CD14-positive monocyte (primary cell): ENCODE measurements at regions not wholly inside any gene's neighbourhood (a gene's known extent, or its start where the extent isn't known, plus 50 kb on each side); places are given as distances from the start of the nearest gene placed in this dataset.

Experiments
- DNase-seq, 3 donors: peaks; one replicate each; pipeline ENCODE4 v3.0.0-alpha.2; 2011 to 2022
- H2AFZ ChIP-seq: 2 replicates; pipeline ENCODE4 v1.6.0; 2012; ENCODE audit warnings: mild to moderate bottlenecking, low read depth, low read length, inconsistent platforms; ENCODE audit not compliant: insufficient read depth, poor library complexity, severe bottlenecking
- H3K27ac ChIP-seq, 2 donors: 1 replicate in 1 of 2; 2 replicates in 1 of 2; pipeline ENCODE4 v1.5.1; 2012 to 2013; ENCODE audit warnings: low read length in 2 of 2, control low read depth in 1 of 2, inconsistent platforms in 1 of 2, low read depth in 1 of 2, mild to moderate bottlenecking in 1 of 2
- H3K27me3 ChIP-seq, 2 donors: one replicate each; pipeline versions ENCODE4 v1.6.0 to v1.6.1; 2011 to 2013; ENCODE audit warnings: low read length in 2 of 2; ENCODE audit not compliant: control insufficient read depth in 2 of 2, insufficient read depth in 2 of 2
- H3K36me3 ChIP-seq, 2 donors: replicated peaks in 1 of 2; 1 replicate in 1 of 2; 2 replicates in 1 of 2; pipeline versions ENCODE4 v1.5.1 to v1.6.1; 2012 to 2013; ENCODE audit warnings: low read length in 2 of 2, control low read depth in 1 of 2, inconsistent platforms in 1 of 2, mild to moderate bottlenecking in 1 of 2; ENCODE audit not compliant: insufficient read depth in 2 of 2, control insufficient read depth in 1 of 2
- H3K4me1 ChIP-seq, 2 donors: 1 replicate in 1 of 2; 2 replicates in 1 of 2; pipeline versions ENCODE4 v1.5.1 to v1.6.1; 2012 to 2013; ENCODE audit warnings: low read length in 2 of 2, control low read depth in 1 of 2, inconsistent platforms in 1 of 2, mild to moderate bottlenecking in 1 of 2, moderate library complexity in 1 of 2; ENCODE audit not compliant: insufficient read depth in 2 of 2, control insufficient read depth in 1 of 2
- H3K4me2 ChIP-seq: replicated peaks from 2 replicates; pipeline ENCODE3; 2012; ENCODE audit warnings: low read length, moderate library complexity, mild to moderate bottlenecking; ENCODE audit not compliant: poor library complexity, severe bottlenecking; ENCODE audit errors: extremely low read depth
- H3K4me3 ChIP-seq, 3 experiments: fragments of 200-600 bp in 1 of 3; sonication (generic) in 1 of 3; replicated peaks in 1 of 3; 1 replicate in 2 of 3; 2 replicates in 1 of 3; pipeline ENCODE4 v1.5.1; 2011 to 2013; ENCODE audit warnings: low read length in 3 of 3, mild to moderate bottlenecking in 3 of 3, control low read depth in 2 of 3, low read depth in 2 of 3, inconsistent platforms in 1 of 3, moderate library complexity in 1 of 3
- H3K79me2 ChIP-seq: 2 replicates; pipeline ENCODE4 v1.6.0; 2012; ENCODE audit warnings: mild to moderate bottlenecking, control low read depth, inconsistent platforms, low read length, moderate library complexity; ENCODE audit not compliant: insufficient read depth
- H3K9ac ChIP-seq: 2 replicates; pipeline ENCODE4 v1.6.0; 2017; ENCODE audit warnings: low read length, mild to moderate bottlenecking; ENCODE audit not compliant: insufficient read depth, poor library complexity, severe bottlenecking
- H3K9me3 ChIP-seq, 2 donors: replicated peaks in 1 of 2; 1 replicate in 1 of 2; 2 replicates in 1 of 2; pipeline versions ENCODE4 v1.5.1 to v1.6.1; 2012 to 2013; ENCODE audit warnings: low read length in 2 of 2, control low read depth in 1 of 2; ENCODE audit not compliant: control insufficient read depth in 1 of 2, insufficient read depth in 1 of 2
- H4K20me1 ChIP-seq: 2 replicates; pipeline ENCODE4 v1.6.0; 2012; ENCODE audit warnings: mild to moderate bottlenecking, low read length, control low read depth, moderate library complexity; ENCODE audit not compliant: insufficient read depth
- H3K27ac Mint-ChIP-seq, 7 donors: one replicate each; pipeline ENCODE4 v1.8.0; 2020; ENCODE audit warnings: mild to moderate bottlenecking in 7 of 7, mixed read lengths in 7 of 7, moderate library complexity in 6 of 7, inconsistent platforms in 2 of 7
- H3K27me3 Mint-ChIP-seq, 3 donors: one replicate each; pipeline ENCODE4 v1.8.0; 2021 to 2022; ENCODE audit warnings: low read depth in 3 of 3, mild to moderate bottlenecking in 3 of 3, mixed read lengths in 3 of 3, moderate library complexity in 3 of 3, inconsistent platforms in 1 of 3
- H3K36me3 Mint-ChIP-seq, 2 donors: one replicate each; pipeline ENCODE4 v1.8.0; 2020; ENCODE audit warnings: mixed read lengths in 2 of 2, inconsistent platforms in 1 of 2, mild to moderate bottlenecking in 1 of 2
- H3K4me1 Mint-ChIP-seq: one replicate; pipeline ENCODE4 v1.8.0; 2020; ENCODE audit warnings: mild to moderate bottlenecking, mixed read lengths
- H3K4me3 Mint-ChIP-seq, 2 donors: one replicate each; pipeline ENCODE4 v1.8.0; 2020; ENCODE audit warnings: mild to moderate bottlenecking in 2 of 2, mixed read lengths in 2 of 2, moderate library complexity in 1 of 2
- H3K9me3 Mint-ChIP-seq, 7 donors: one replicate each; pipeline ENCODE4 v1.8.0; 2020 to 2022; ENCODE audit warnings: mixed read lengths in 7 of 7, mild to moderate bottlenecking in 6 of 7, moderate library complexity in 6 of 7, inconsistent platforms in 2 of 7
- CTCF ChIP-seq: fragments of 200-600 bp; IDR thresholded peaks from one replicate; pipeline ENCODE4 v1.8.0; 2022; ENCODE audit warnings: antibody characterized with exemption, mild to moderate bottlenecking
- WGBS: methylation state at CpG from one replicate; pipeline ENCODE4 v1.1.5; 2013; ENCODE audit warnings: missing lambda C conversion rate; ENCODE audit not compliant: insufficient coverage; 5-methylcytosine and 5-hydroxymethylcytosine counted together
- intact Hi-C, 2 donors: fragments of 100-400 bp; cut with micrococcal nuclease; formaldehyde crosslinking; loops; one replicate each; pipeline versions ENCODE4 v1.15.0 to v1.15.1; 2023

- no peak for TF ChIP-seq CTCF
- H3K27me3 Mint-ChIP-seq = peaks cover 0 to 3% (median 0%) of the 10 kb centered on the region in 3 donors
- Histone ChIP-seq H4K20me1 (no peaks in the 10 kb centered on the region), H3K27me3 (no peaks in the 10 kb centered on the region), H3K9ac (no peak overlapping the region), H3K4me2 (no peak overlapping the region), H2AFZ (no peak overlapping the region), H3K4me1 (no peaks in the 10 kb centered on the region), H3K36me3 (no peaks in the 10 kb centered on the region), H3K27ac (no peak overlapping the region), H3K9me3 (no peaks in the 10 kb centered on the region), H3K79me2 (no peaks in the 10 kb centered on the region), H3K4me3 (no peak overlapping the region)
- H3K27ac Mint-ChIP-seq = no peak overlapping the region
- DNase-seq = no peak
- H3K36me3 Mint-ChIP-seq = no peaks in the 10 kb centered on the region
- no peak overlapping the region for H3K4me3 Mint-ChIP-seq
- no peaks in the 10 kb centered on the region for H3K4me1 Mint-ChIP-seq
- no CpG with 5 or more reads among the region's 1 CpG for WGBS
- H3K9me3 Mint-ChIP-seq = peaks cover 0 to 13% (median 2%) of the 10 kb centered on the region in 7 donors
- intact Hi-C loops = no loop called here
Observed at GRCh38 chr13:110024645-110024980, 238.2 kb upstream of the IRS2 start.

GRCh38 chr13:110023729-110024644 lies 237.6 kb upstream of the IRS2 start:
- Mint-ChIP-seq H3K27ac (no peak overlapping the region), H3K9me3 (peaks cover 0 to 16% (median 2%) of the 10 kb centered on the region in 7 donors), H3K4me3 (no peak overlapping the region), H3K4me1 (no peaks in the 10 kb centered on the region), H3K36me3 (no peaks in the 10 kb centered on the region), H3K27me3 (peaks cover 0 to 3% (median under 1%) of the 10 kb centered on the region in 3 donors)
- H4K20me1 ChIP-seq = no peaks in the 10 kb centered on the region
- H3K4me3 ChIP-seq = no peak overlapping the region
- no peaks in the 10 kb centered on the region for H3K4me1 ChIP-seq
- DNase-seq = no peak
- H3K79me2 ChIP-seq = no peaks in the 10 kb centered on the region
- H3K36me3 ChIP-seq = no peaks in the 10 kb centered on the region
- no peaks in the 10 kb centered on the region for H3K9me3 ChIP-seq
- no peak overlapping the region for H3K27ac ChIP-seq
- H2AFZ ChIP-seq = no peak overlapping the region
- intact Hi-C loops = no loop called here
- no peak overlapping the region for H3K9ac ChIP-seq
- 49% methylated on average over 12 of the region's 14 CpGs for WGBS
- no peak for TF ChIP-seq CTCF
- H3K27me3 ChIP-seq = no peaks in the 10 kb centered on the region
- H3K4me2 ChIP-seq = no peak overlapping the region
